LNCAP (cell line): ENCODE measurements at regions not wholly inside any gene's neighbourhood (a gene's known extent, or its start where the extent isn't known, plus 50 kb on each side); places are given as distances from the start of the nearest gene placed in this dataset.

Experiments
- TF ChIP-seq, protein P1 (sequence below): fragments of 450-650 bp; IDR thresholded peaks from 2 replicates; pipeline ENCODE4 v1.5.1; 2017; ENCODE audit warnings: mild to moderate bottlenecking

DNA sequence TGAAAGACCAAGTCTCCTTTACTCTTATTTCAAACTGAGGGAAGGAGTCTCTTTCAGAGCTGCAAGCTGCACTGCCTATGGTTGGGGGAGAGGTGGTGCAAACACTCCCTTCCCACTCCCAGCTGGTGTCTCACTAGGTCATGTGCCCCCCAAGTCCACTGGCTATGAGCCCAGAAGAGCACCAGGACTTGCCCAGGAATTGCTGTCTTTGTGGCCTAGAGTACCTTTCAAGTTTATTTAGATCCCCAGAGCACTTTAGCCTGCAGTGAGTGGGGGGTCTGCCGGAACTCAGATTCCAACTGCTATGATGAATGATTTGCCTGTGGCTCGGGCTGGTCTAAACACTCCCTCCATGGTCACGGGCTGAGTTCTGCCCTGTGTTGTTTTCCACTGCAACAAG lies 192.6 kb upstream of the CITED2 start:
- TF ChIP-seq, protein P1, sequence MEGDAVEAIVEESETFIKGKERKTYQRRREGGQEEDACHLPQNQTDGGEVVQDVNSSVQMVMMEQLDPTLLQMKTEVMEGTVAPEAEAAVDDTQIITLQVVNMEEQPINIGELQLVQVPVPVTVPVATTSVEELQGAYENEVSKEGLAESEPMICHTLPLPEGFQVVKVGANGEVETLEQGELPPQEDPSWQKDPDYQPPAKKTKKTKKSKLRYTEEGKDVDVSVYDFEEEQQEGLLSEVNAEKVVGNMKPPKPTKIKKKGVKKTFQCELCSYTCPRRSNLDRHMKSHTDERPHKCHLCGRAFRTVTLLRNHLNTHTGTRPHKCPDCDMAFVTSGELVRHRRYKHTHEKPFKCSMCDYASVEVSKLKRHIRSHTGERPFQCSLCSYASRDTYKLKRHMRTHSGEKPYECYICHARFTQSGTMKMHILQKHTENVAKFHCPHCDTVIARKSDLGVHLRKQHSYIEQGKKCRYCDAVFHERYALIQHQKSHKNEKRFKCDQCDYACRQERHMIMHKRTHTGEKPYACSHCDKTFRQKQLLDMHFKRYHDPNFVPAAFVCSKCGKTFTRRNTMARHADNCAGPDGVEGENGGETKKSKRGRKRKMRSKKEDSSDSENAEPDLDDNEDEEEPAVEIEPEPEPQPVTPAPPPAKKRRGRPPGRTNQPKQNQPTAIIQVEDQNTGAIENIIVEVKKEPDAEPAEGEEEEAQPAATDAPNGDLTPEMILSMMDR, result no peak

DNA sequence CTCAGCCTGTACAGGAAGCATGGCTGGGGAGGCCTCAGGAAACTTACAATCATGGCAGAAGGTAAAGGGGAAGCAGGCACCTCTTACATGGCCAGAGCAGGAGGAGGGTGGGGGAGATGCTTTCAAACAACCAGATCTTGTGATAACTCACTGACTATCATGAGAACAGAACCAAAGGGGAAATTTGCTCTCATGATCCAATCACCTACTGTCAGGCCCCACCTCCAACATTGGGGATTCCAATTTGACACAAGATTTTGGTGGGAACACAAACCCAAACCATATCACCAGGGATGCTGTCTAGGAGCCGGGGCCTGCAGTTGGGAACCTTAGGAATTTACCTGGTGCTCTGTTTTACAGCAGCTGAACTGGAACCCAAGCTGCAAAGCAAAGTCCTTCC lies 191.1 kb upstream of the CITED2 start:
- TF ChIP-seq, protein P1, result no peak

DNA sequence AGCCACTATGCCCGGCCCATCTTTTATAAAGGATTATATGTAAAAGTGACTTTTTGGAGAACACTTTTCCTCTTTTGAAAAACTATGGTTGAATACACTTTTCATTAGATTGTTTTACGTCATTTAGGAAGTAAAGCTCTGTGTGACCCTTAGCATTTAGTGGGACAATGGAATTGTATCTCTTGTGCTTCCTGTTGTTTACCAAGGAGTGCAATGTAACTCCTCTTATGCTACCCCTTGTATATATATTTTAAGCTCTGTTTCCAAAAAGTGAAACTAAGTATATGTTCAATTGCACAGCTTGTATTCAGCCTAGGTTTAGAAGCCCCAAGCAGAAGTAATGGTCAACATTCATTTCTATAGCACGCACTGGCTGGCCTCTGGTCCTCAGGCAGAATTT lies 183.1 kb upstream of the CITED2 start:
- TF ChIP-seq, protein P1, result no peak

DNA sequence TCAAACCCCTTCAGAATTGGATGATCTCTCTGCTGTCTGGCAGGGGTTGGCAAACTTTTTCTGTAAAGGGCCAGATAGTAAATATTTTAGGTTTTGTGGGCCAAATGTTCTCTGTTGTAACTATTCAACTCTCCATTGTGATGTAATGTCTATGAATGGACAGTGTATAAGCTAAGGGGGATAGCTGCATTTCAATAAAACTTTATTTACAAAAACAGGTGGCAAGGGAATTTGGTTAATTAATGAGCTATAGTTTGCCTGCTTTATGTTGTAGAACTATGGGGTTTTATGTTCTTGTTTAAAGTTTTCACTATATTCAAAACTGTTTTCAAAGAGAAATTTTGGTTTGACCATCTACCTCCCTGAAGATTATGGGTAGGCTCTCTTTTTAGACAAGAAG lies 182.1 kb upstream of the CITED2 start:
- TF ChIP-seq, protein P1, result no peak

DNA sequence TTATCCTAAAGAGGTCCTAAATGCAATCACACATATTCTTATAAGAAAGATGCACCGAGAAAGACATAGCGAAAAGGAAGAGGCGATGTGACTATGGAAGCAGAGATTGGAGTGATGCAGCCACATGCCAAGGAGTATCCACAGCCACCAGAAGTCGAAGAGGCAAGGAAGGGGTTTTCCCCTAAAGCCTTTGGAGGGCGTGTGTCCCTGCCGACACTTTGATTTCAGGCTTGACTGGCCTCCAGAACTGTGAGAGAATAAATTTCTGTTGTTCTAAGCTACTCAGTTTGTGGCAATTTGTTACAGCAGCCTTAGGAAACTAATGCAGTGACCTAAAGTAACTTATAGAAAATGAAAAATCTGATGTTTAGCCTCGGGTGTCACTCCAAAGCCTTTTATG lies 179.5 kb upstream of the CITED2 start:
- TF ChIP-seq, protein P1, result no peak

DNA sequence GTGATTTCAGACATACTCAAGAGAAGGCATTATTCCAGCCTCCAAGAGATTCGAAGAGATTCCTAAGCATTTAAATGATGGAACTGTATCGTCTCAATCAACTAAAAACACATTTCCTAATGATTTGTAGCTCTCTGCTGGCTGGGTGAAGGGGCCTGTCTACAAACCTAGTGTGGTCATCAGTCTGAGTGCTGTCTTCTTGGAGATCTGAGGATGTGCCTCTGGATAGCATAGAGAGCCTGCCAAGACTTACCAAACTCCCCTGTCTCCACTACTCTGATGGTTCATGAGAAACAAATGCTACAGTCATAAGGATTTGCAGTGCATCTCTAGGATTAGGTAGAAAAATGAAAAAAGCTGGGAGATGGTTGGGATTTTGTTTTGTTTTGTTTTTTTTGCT lies 176.9 kb upstream of the CITED2 start:
- TF ChIP-seq, protein P1, result no peak

DNA sequence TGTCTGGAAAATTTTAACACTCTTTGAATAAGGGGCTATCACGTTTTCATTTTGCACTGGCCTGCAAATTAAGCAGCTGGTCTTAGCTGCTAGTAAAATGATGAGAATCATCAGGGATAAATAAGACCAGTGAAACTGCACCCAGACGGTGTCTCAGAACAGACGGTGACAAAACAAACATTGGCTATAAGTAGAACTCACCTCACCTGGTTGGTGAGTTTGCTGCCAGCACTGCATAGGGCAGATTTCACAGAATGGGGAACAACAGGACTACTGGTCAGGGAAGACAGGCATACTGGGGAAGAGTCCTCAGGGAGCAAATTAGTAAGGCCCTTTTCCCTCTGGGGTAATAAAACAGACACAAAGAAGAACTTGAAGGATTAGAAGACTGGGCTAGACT lies 175.9 kb upstream of the CITED2 start:
- TF ChIP-seq, protein P1, result no peak

DNA sequence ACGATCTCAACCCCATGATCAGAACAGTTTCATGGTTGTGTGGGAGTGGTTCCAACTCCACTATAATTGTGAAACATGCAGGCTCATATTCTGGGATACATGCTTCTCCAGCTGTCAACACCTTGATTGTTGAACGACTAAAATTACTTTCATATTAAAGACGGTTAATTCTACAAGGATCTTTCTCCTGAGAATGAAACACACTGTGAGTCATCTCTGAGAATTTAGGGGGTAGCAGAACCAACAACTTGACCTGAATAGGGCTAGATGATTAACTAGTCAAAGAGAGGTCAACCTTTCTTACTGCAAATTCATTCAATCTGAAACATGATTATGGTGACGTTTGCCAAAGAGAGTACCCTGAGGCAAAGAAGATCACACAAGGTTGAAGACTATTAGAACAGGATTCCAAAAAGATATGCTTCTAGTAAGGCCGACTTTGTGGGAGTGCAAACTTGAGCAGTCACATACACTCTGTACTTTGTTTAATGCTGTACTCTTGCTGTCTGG lies 175.2 kb upstream of the CITED2 start:
- TF ChIP-seq, protein P1, result no peak
